DMS53 (cell line): ENCODE measurements at regions not wholly inside any gene's neighbourhood (a gene's known extent, or its start where the extent isn't known, plus 50 kb on each side); places are given as distances from the start of the nearest gene placed in this dataset.
A peak's percentile ranks its signal among the peaks of the same experiment; 100 is the strongest.

Experiments
- DNase-seq: peaks from one replicate; lab custom pipeline; 2025; lab: John Stamatoyannopoulos, UW

- DNase-seq = no peak
These were observed 551.7 kb upstream of the INTU start for GRCh38 chr4:127081041-127081440.

GRCh38 chr4:127082986-127083385 lies 549.8 kb upstream of the INTU start:
- no peak for DNase-seq

- no peak for DNase-seq
These were observed 548.1 kb upstream of the INTU start for GRCh38 chr4:127084666-127085065.

DNA sequence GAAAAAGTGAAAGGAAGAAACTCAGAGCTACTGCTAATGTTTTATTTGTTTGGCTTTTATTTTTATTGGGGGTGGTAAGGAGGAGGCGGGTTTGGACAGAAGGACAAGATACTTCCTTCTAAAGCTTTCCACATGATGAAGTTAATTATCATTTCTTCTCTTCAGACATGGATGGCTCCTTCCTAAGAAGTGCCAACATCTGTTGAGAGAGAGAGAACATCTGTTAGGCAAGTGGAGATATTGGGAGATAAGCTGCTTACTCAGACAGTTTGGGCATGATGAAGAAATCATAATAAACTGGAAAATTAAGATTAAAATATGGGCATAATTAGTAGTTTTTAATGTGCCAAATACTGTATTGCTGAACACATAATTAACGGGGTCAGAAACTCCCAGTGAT lies 535.7 kb upstream of the INTU start:
- DNase-seq = no peak

- DNase-seq = no peak
These were observed 530.4 kb upstream of the INTU start for GRCh38 chr4:127102361-127102760.

- DNase-seq = no peak
These were observed 529.1 kb upstream of the INTU start for GRCh38 chr4:127103681-127104115.

DNA sequence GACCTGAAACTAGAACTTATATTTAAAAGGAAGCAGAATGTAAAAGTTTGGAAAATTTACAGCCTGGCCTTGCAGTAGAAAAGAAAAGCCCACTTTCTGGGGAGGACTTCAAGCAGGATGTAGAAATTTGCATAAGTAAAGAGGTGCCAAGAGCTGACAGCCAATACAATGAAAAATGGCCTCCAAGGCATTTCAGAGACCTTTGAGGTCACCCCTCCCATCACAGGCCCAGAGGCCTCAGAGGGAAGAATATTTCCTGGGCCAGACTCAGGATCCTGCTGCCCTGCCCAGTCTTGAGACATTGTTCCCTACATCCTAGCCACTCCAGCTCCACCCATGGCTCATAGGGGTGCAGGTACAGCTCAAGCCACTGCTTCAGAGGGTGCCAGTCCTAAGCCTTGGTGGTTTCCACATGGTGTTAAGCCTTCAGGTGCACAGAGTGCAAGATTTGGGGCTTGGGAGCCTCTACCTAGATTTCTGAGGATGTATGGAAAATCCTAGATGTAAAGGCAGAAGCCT lies 518.9 kb upstream of the INTU start:
- no peak for DNase-seq

DNA sequence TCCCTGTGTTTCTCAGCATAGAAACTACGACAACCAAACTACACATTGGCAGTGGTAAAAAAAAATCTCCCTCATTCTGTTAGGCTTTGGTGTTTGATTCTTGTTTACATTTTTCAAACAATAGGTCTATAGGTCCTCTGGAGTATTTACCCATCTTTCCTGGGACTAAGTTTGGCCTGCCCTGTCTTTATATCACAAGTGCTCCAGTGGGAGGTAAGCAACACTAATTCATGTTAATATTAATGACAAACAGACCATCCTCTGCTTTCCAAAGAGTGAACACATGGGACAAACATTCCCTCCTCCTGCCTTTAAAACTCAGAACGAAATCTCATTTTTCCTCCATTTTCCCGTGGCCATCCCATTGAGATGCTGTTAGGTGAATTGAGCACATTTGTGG lies 514.1 kb upstream of the INTU start:
- peak; percentile 42 for DNase-seq

GRCh38 chr4:127120441-127121090 lies 512.2 kb upstream of the INTU start:
- no peak for DNase-seq

GRCh38 chr4:127124919-127125318 lies 507.8 kb upstream of the INTU start:
- peak; percentile 46 for DNase-seq

DNA sequence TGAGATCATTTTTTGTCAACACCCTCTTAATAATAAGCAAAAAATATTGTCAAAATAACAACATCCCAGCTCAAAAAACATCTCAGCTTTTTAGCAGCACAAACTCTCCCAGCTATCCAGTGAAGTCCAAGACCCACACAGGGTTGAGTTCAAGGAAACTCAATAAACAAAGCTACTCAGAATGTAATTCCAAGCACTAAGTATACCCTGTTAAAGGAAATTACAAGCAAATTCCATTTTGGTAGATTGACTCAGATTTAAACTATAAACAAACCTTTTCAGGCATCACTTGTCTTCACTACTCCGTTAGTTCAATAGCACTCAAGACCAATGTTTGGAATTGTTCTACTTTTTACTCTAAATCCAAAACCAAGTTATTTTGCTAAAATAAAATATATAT lies 506.0 kb upstream of the INTU start:
- no peak for DNase-seq

GRCh38 chr4:127131527-127131926 lies 501.2 kb upstream of the INTU start:
- no peak for DNase-seq

DNA sequence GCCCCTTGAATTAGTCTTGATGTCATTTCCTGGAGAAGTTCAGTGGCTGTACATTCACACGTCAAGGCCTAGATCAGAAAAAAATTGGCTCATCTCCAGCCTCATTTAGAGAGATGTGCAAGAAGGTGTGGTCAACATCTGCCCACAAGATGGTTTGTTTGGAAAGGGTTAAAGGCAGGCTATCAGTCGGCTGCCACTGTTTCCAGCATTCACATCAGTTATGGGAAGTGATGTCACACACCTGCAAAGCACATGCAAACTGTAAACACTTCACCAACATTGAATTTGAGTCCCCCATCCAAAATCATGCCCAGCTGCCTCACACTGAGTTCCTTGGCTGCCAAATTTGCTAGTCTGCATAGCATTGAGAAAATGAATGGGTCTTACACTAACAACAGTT lies 498.3 kb upstream of the INTU start:
- no peak for DNase-seq

DNA sequence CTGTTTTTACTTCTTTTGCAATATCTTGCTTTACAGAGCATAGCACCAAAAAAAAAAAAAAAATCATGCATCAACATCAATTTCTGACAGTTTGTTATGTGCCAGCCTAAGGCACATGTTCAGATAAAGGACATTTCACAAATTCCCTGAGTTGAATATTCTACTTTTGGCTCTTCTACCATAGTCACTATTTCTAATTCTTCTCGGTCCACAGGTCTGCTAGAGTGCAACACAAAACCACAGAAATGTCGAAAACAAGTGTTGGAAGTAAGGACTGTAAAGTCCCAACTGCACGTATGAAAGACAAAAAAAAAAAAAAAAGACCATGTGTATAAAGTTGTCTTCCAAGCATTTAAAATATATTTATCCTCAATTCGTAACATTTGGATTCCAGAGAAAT lies 494.2 kb upstream of the INTU start:
- no peak for DNase-seq

GRCh38 chr4:127139788-127140286 lies 492.9 kb upstream of the INTU start:
- peak; percentile 43 for DNase-seq

DNA sequence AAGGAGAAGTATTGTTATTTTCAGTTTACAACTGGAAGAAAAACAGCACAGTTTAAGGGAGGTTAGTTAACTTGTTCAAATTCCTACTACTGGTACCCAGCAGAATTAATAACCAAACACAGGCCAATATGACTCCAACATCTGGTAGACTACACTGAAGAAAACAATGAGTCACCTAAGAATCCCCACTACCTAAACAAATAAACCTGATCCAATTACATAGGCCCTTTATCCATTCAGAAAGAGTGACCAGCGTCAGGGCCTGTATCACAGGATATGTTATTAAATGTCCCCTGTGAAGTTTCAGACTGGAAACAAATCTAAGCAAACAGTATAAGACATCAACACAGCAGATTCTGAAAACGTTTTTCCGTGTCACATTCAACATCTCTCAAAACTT lies 492.5 kb upstream of the INTU start:
- peak; percentile 82 for DNase-seq

DNA sequence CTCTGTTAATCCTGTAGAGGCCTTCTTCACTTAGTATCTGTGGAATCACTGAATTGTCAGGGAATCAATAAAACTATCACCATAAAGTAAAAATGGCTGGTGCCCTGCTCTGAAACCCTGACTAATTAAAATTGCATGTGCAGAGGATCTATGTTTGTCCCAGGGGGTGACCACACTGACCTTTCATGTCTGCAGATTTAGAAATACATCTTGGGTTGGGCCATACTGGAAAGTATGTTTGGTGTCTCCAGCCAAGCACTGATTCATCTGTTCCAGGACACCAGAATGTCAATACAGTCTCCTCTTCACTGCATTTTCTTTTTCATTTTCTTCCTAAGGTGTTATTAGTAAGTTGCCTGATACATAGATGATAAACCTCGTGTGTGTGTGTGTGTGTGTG lies 490.9 kb upstream of the INTU start:
- no peak for DNase-seq

- DNase-seq = no peak
These were observed 489.1 kb upstream of the INTU start for GRCh38 chr4:127143460-127144195.

DNA sequence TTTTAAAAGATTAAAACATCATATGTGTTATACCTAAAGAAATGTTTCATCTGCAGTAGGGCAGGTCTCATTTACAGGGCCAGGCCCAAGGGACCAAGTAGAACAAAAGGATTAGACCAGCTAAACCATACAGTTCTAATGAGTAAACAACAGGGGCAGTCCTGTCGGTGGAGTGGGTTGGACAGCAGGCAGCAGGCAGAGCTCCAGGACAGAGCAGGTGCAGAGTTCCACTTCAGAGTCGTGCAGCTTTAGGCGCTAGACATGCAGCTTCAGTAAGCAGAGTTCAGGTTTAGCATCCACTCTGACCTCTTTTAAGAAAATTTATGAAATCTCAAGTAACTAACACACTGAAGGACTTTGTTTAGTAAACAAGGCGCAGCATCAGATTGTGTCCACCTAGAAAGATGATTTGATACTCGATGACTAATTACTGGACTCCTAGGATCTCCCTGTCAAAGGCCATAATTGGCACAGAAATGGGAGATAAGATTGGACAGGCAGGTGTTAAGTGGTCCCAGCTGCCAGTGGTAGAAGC lies 487.7 kb upstream of the INTU start:
- peak; percentile 86 for DNase-seq

DNA sequence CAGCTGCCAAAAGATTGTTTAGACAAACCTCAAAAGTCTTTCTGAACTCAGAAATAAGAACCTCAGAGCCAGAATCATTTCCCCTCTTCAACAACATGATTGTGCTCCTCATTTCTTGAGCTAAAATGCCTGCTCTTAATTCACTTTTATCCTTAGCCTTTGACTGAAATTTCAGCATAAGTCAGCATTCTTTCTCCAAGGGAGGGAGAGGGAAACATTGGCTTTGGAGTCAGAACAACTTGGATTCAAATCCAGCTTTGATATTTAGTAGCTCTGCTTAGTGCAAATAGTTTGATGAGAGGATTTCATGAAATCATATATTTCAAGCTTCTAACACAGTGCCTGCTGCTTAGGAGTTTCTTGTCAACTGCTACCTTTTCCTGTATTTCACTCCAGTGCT lies 484.6 kb upstream of the INTU start:
- no peak for DNase-seq

DNA sequence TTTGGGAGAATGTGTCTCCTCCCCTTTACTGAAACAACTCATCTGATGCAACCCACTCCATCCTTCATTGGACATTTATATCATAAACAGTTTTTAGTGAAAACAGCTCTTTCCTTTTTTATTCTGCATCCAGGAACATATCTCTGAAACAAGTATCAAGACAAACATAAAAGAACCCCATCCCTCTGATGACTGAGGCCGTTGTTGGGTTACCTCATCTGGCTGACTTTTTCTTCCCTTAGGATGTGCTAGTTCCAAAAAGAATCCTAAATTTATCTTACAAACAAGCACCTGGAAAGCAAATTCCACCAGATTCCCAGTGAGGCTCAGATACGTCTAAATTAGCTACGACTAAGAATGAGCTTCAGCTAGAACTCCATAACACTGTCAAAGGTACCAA lies 483.7 kb upstream of the INTU start:
- DNase-seq = no peak

DNA sequence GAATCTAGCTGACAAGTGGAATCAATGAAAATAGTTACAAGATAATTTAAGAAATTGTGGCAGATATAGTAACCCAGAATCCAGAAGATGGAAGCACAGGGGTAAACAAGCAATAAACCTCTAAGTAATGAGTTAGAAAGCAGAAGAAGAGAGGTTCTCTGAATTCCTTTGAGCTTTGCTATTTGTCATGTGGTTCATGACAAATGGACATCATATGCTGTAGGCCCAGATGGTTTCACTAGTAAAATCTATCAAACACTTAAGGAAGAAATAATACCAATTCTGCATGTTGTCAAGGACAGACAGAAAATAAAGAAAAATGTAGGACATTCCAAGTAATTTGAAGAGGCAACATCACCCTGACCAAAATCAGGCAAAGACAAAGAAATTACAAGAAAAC lies 480.8 kb upstream of the INTU start:
- DNase-seq = no peak

DNA sequence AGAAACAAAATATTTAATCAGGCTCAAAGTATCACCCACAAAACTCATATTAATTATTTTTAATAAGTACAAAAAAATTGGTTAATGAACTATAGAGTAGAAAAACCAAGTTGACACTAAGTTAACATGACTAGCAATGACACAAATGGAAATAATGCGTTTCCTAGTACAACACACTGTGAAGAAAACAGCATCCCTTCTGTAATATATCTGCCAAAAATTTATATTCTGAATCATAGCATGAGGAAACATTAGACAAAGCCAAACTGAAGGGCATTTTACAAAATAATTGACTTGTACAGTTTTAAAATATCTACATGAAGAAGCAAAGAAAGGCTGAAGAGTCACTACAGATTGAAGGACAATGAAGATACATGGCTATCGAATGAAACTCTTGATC lies 477.6 kb upstream of the INTU start:
- no peak for DNase-seq
